Gastroesophageal sphincter (tissue), 4 donors: ENCODE measurements at regions not wholly inside any gene's neighbourhood (a gene's known extent, or its start where the extent isn't known, plus 50 kb on each side); places are given as distances from the start of the nearest gene placed in this dataset.

Experiments
- ATAC-seq: fragments of 150-250 bp; one replicate; pipeline ENCODE4 v1.9.1; 2016; ENCODE audit warnings: mild to moderate bottlenecking, moderate library complexity
- H3K27ac ChIP-seq, 4 donors: fragments of 200-600 bp; sonication (generic) in 3 of 4; 1 replicate in 3 of 4; 2 replicates in 1 of 4; pipeline ENCODE4 v1.5.1; 2016 to 2019
- H3K27me3 ChIP-seq: fragments of 200-600 bp; sonication (generic); one replicate; pipeline ENCODE4 v1.5.1; 2019
- H3K36me3 ChIP-seq, 2 donors: fragments of 200-600 bp; sonication (generic); one replicate each; pipeline ENCODE4 v1.5.1; 2019; ENCODE audit warnings: control low read depth in 1 of 2
- H3K4me1 ChIP-seq, 3 donors: fragments of 200-600 bp; sonication (generic); 1 replicate in 2 of 3; 2 replicates in 1 of 3; pipeline ENCODE4 v1.5.1; 2016 to 2019; ENCODE audit warnings: control low read depth in 2 of 3
- H3K4me3 ChIP-seq, 2 donors: fragments of 200-600 bp; sonication (generic); one replicate each; pipeline ENCODE4 v1.5.1; 2019; ENCODE audit warnings: mild to moderate bottlenecking in 1 of 2, moderate library complexity in 1 of 2
- H3K9me3 ChIP-seq, 3 donors: fragments of 200-600 bp; sonication (generic); one replicate each; pipeline ENCODE4 v1.5.1; 2017 to 2019; ENCODE audit warnings: control low read depth in 2 of 3
- EP300 ChIP-seq: sonication (generic); formaldehyde crosslinking; IDR thresholded peaks from one replicate; pipeline ENCODE4 v1.6.1; 2017; ENCODE audit warnings: antibody characterized with exemption, mild to moderate bottlenecking
- POLR2A ChIP-seq, 2 donors: fragments of 450-650 bp; IDR thresholded peaks; one replicate each; pipeline ENCODE4 v1.6.1; 2017; ENCODE audit warnings: antibody characterized with exemption in 2 of 2, mild to moderate bottlenecking in 2 of 2, moderate library complexity in 1 of 2
- POLR2AphosphoS5 ChIP-seq: sonication (generic); formaldehyde crosslinking; IDR thresholded peaks from one replicate; pipeline ENCODE4 v1.6.1; 2017; ENCODE audit warnings: antibody characterized with exemption
- WGBS, 2 donors: methylation state at CpG; one replicate each; pipeline ENCODE4 v1.1.5; 2018; ENCODE audit warnings: low coverage in 1 of 2; 5-methylcytosine and 5-hydroxymethylcytosine counted together
- TF ChIP-seq, protein P1 (sequence below), 4 experiments: fragments of 200-600 bp in 2 of 4; fragments of 450-650 bp in 2 of 4; sonication (generic) in 1 of 4; IDR thresholded peaks; one replicate each; pipeline ENCODE4 v1.5.1; 2017 to 2019; ENCODE audit warnings: antibody characterized with exemption in 4 of 4, mild to moderate bottlenecking in 2 of 4, moderate library complexity in 2 of 4

DNA sequence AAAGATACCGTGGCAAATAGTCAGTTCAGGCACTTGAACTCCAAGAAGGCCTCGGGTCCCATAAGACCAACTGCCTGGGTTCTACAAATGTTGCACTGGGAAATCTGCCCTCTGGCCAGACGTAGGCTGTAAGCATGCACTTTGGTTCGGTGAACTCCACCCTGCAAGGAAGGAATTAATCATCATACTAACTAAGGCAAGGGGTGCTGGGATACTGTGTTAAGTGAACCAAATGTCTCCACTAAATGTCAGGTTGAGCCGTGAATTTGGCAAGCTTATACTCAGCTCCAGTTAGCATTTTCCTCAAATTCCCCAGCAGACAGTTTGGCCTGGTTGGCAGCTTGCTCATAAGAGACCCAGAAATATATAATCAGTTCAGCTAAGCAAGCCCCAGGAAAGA, 385.9 kb downstream of the GPATCH2 start:
- no peak for TF ChIP-seq POLR2AphosphoS5
- TF ChIP-seq, protein P1, sequence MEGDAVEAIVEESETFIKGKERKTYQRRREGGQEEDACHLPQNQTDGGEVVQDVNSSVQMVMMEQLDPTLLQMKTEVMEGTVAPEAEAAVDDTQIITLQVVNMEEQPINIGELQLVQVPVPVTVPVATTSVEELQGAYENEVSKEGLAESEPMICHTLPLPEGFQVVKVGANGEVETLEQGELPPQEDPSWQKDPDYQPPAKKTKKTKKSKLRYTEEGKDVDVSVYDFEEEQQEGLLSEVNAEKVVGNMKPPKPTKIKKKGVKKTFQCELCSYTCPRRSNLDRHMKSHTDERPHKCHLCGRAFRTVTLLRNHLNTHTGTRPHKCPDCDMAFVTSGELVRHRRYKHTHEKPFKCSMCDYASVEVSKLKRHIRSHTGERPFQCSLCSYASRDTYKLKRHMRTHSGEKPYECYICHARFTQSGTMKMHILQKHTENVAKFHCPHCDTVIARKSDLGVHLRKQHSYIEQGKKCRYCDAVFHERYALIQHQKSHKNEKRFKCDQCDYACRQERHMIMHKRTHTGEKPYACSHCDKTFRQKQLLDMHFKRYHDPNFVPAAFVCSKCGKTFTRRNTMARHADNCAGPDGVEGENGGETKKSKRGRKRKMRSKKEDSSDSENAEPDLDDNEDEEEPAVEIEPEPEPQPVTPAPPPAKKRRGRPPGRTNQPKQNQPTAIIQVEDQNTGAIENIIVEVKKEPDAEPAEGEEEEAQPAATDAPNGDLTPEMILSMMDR (IDR thresholded peaks at IDR 0.05) = no peak
- TF ChIP-seq EP300 = no peak
- no peak for TF ChIP-seq POLR2A (IDR thresholded peaks at IDR 0.05)
- Histone ChIP-seq H3K4me1 (peaks cover 2 to 13% (median 4%) of the 10 kb centered on the region in 3 donors), H3K9me3 (no peaks in the 10 kb centered on the region), H3K27ac (no peak overlapping the region), H3K36me3 (no peaks in the 10 kb centered on the region), H3K27me3 (no peaks in the 10 kb centered on the region), H3K4me3 (no peak overlapping the region)
- WGBS, 2 donors = 25% methylated on average over 4 to 5 of the region's 5 CpGs
- ATAC-seq = no peak

DNA sequence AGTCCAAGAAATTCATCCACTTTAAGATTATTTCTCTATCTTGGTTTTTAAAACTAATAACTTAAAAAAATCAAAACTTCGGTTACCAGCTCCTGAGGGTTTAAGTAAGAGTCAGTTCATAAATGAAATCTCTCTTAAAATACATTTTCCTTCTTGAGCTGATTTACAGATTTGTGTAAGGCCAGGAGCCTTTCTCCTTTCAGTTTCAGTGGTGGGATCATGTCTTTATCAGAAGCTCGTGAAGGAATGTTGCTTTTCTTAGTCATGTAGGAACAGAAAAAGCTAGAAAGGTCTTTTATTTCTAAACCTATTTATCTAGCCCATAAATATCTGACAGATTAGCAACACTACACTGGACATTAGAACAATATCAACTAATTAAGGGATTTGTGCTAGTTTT, 390.2 kb downstream of the GPATCH2 start:
- ATAC-seq = no peak
- 63 to 94% methylated on average over 2 of the region's 2 CpGs for WGBS, 2 donors
- no peak for TF ChIP-seq POLR2A (IDR thresholded peaks at IDR 0.05)
- TF ChIP-seq, protein P1 (IDR thresholded peaks at IDR 0.05) = no peak
- TF ChIP-seq POLR2AphosphoS5 = no peak
- no peak for TF ChIP-seq EP300
- no peak overlapping the region for H3K27ac ChIP-seq
- H3K27me3 ChIP-seq = no peaks in the 10 kb centered on the region
- H3K9me3 ChIP-seq = no peaks in the 10 kb centered on the region
- peaks cover 2 to 13% (median 4%) of the 10 kb centered on the region in 3 donors for H3K4me1 ChIP-seq
- H3K4me3 ChIP-seq = no peak overlapping the region
- H3K36me3 ChIP-seq = no peaks in the 10 kb centered on the region

DNA sequence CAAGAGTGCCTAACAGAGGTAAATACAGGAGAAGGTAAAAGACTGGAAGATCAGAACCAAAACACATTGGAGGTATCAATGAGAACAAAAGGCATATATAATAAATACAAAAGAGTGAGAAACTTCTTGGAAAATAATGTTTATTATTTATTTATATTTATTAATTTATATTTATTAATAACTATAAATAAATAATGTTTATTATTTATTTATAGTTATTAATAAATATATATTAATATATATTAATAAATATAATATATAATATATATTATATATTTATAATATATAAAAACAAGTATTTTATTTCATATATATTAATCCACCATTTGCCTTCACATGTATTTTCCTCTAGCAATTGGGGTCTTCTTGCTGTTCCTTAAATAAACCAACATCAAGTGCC, 391.9 kb downstream of the GPATCH2 start:
- ATAC-seq = no peak
- Histone ChIP-seq H3K27ac (no peak overlapping the region), H3K9me3 (no peaks in the 10 kb centered on the region), H3K4me1 (no peaks in the 10 kb centered on the region), H3K27me3 (no peaks in the 10 kb centered on the region), H3K4me3 (no peak overlapping the region), H3K36me3 (no peaks in the 10 kb centered on the region)
- no peak for TF ChIP-seq POLR2A (IDR thresholded peaks at IDR 0.05)
- TF ChIP-seq, protein P1 (IDR thresholded peaks at IDR 0.05) = no peak
- TF ChIP-seq POLR2AphosphoS5 = no peak
- no peak for TF ChIP-seq EP300

DNA sequence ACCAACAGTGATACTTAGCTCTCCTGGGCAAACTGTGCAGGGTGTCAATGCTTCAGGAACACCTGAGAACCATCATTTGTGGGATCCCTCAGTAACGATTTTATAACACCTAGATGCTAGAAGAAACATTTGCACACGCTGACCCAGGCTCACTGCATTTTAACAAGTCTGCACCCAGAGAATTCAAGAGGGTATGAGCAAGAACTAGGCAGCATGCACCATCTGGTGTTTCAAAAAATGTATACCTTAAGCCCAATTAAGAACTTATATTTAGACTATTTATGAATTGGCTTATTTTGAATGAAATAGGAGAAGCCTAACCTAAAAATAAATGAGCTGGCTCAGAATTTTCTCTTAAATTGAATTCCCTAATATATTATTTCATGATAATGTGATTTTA, 400.5 kb downstream of the GPATCH2 start:
- no peak for ATAC-seq
- H3K4me3 ChIP-seq = no peak overlapping the region
- TF ChIP-seq POLR2A (IDR thresholded peaks at IDR 0.05) (no peak), EP300 (no peak), POLR2AphosphoS5 (no peak)
- TF ChIP-seq, protein P1 (IDR thresholded peaks at IDR 0.05) = no peak
- no peaks in the 10 kb centered on the region for H3K36me3 ChIP-seq
- no peaks in the 10 kb centered on the region for H3K27me3 ChIP-seq
- H3K4me1 ChIP-seq = peaks cover 0 to 6% (median 0%) of the 10 kb centered on the region in 3 donors
- WGBS, 2 donors = 47 to 75% methylated on average over 2 of the region's 2 CpGs
- H3K27ac ChIP-seq = no peak overlapping the region
- H3K9me3 ChIP-seq = no peaks in the 10 kb centered on the region

DNA sequence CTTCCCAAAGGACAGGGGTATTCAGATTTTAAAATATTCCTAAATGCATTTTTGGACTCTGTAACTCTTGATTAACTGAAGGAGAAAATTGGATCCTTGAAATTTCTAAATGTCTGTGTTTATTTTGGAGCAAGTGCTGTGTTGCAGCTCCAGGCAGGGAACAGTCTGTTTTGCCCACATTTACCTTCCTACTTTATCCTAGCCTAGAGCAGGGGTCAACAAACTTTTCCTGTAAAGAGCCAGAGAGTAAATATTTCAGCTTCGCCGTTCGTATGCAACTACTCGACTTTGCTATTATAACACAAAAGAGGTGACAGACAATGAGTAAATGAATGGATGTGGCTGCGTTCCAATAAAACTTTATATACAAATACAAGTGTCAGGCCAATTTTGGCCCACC, 402.2 kb downstream of the GPATCH2 start:
- H3K27me3 ChIP-seq = no peaks in the 10 kb centered on the region
- 19 to 59% methylated on average over 5 of the region's 5 CpGs for WGBS, 2 donors
- H3K4me3 ChIP-seq = no peak overlapping the region
- no peaks in the 10 kb centered on the region for H3K36me3 ChIP-seq
- TF ChIP-seq POLR2AphosphoS5 = no peak
- TF ChIP-seq POLR2A (IDR thresholded peaks at IDR 0.05) = no peak
- TF ChIP-seq, protein P1 (IDR thresholded peaks at IDR 0.05) = no peak
- no peak for TF ChIP-seq EP300
- no peaks in the 10 kb centered on the region for H3K9me3 ChIP-seq
- ATAC-seq = no peak
- H3K27ac ChIP-seq = no peak overlapping the region
- H3K4me1 ChIP-seq = peaks cover 0 to 6% (median 0%) of the 10 kb centered on the region in 3 donors
